ENCODE measurements at regions not wholly inside any gene's neighbourhood (a gene's known extent, or its start where the extent isn't known, plus 50 kb on each side); places are given as distances from the start of the nearest gene placed in this dataset.

- intact Hi-C loops (cut with DNase I), result no loop called here
Measured at GRCh38 chr21:27808923-27809322, 842.0 kb upstream of the ADAMTS5 start.

GRCh38 chr21:27807596-27807995 lies 840.7 kb upstream of the ADAMTS5 start:
- DNase-seq (no peak), ATAC-seq (no peak)
- H3K4me3 ChIP-seq, result no peak overlapping the region
- no peak for TF ChIP-seq CTCF (IDR thresholded peaks at IDR 0.05)
- no peaks in the 10 kb centered on the region for H3K36me3 ChIP-seq
- no peaks in the 10 kb centered on the region for H3K9me3 ChIP-seq
- H3K27ac ChIP-seq, result no peak overlapping the region
- H3K4me1 ChIP-seq, result no peaks in the 10 kb centered on the region
- no peaks in the 10 kb centered on the region for H3K27me3 ChIP-seq
- intact Hi-C loops (cut with DNase I), result no loop called here

More at GRCh38 chr21:27808923-27809322, 842.0 kb upstream of the ADAMTS5 start:
- no peak for ATAC-seq
- H3K4me1 ChIP-seq, result no peaks in the 10 kb centered on the region
- no peak for DNase-seq
- no peaks in the 10 kb centered on the region for H3K27me3 ChIP-seq
- no peak overlapping the region for H3K4me3 ChIP-seq
- no peaks in the 10 kb centered on the region for H3K36me3 ChIP-seq
- H3K27ac ChIP-seq, result no peak overlapping the region
- H3K9me3 ChIP-seq, result no peaks in the 10 kb centered on the region
- no peak for TF ChIP-seq CTCF (IDR thresholded peaks at IDR 0.05)

GRCh38 chr21:27806281-27806680 lies 839.4 kb upstream of the ADAMTS5 start:
- H3K9me3 ChIP-seq, result no peaks in the 10 kb centered on the region
- intact Hi-C loops (cut with DNase I), result no loop called here
- no peak for DNase-seq
- no peak for ATAC-seq
- no peaks in the 10 kb centered on the region for H3K36me3 ChIP-seq
- H3K4me1 ChIP-seq, result no peaks in the 10 kb centered on the region
- TF ChIP-seq CTCF (IDR thresholded peaks at IDR 0.05), result no peak
- no peak overlapping the region for H3K4me3 ChIP-seq
- no peaks in the 10 kb centered on the region for H3K27me3 ChIP-seq
- no peak overlapping the region for H3K27ac ChIP-seq

- no peak for TF ChIP-seq CTCF (IDR thresholded peaks at IDR 0.05)
- DNase-seq (no peak), ATAC-seq (no peak)
- Histone ChIP-seq H3K27ac (no peak overlapping the region), H3K4me1 (no peaks in the 10 kb centered on the region), H3K27me3 (no peaks in the 10 kb centered on the region), H3K4me3 (no peak overlapping the region), H3K9me3 (no peaks in the 10 kb centered on the region), H3K36me3 (no peaks in the 10 kb centered on the region)
- intact Hi-C loops (cut with DNase I), result no loop called here
Measured at GRCh38 chr21:27805696-27806095, 838.8 kb upstream of the ADAMTS5 start.

GRCh38 chr21:27804515-27804914 lies 837.6 kb upstream of the ADAMTS5 start:
- H3K36me3 ChIP-seq, result no peaks in the 10 kb centered on the region
- intact Hi-C loops (cut with DNase I), result no loop called here
- ATAC-seq (peak; percentile 29), DNase-seq (no peak)
- H3K27me3 ChIP-seq, result no peaks in the 10 kb centered on the region
- H3K9me3 ChIP-seq, result no peaks in the 10 kb centered on the region
- no peak overlapping the region for H3K27ac ChIP-seq
- no peaks in the 10 kb centered on the region for H3K4me1 ChIP-seq
- TF ChIP-seq CTCF (IDR thresholded peaks at IDR 0.05), result no peak
- H3K4me3 ChIP-seq, result no peak overlapping the region

All from left lung (tissue), 4 donors.